Trophoblast cell (in vitro differentiated cells and primary cell): ENCODE measurements at regions not wholly inside any gene's neighbourhood (a gene's known extent, or its start where the extent isn't known, plus 50 kb on each side); places are given as distances from the start of the nearest gene placed in this dataset.

ENCODE experiments used
- DNase-seq, 2 donors: peaks; one replicate each; pipeline ENCODE4 v3.0.0-alpha.2; 2016
- H2AFZ ChIP-seq: 2 replicates; pipeline ENCODE4 v1.6.1; 2013; ENCODE audit warnings: low read length, moderate library complexity, mild to moderate bottlenecking; ENCODE audit not compliant: insufficient read depth, poor library complexity
- H2AK5ac ChIP-seq: 2 replicates; pipeline ENCODE4 v1.6.1; 2013; ENCODE audit warnings: mild to moderate bottlenecking, low read length
- H2BK120ac ChIP-seq: 2 replicates; pipeline ENCODE4 v1.6.1; 2013; ENCODE audit warnings: low read length, mild to moderate bottlenecking, moderate library complexity; ENCODE audit not compliant: insufficient read depth, poor library complexity
- H2BK12ac ChIP-seq: 2 replicates; pipeline ENCODE4 v1.6.1; 2013; ENCODE audit warnings: mild to moderate bottlenecking, low read length, moderate library complexity
- H2BK5ac ChIP-seq: 2 replicates; pipeline ENCODE4 v1.6.1; 2013; ENCODE audit warnings: low read length, low read depth, moderate library complexity, mild to moderate bottlenecking; ENCODE audit not compliant: poor library complexity
- H3K14ac ChIP-seq: 2 replicates; pipeline ENCODE4 v1.6.1; 2013; ENCODE audit warnings: mild to moderate bottlenecking, low read length
- H3K18ac ChIP-seq: 2 replicates; pipeline ENCODE4 v1.6.1; 2013; ENCODE audit warnings: mild to moderate bottlenecking, low read length
- H3K23ac ChIP-seq: 2 replicates; pipeline ENCODE4 v1.6.1; 2013; ENCODE audit warnings: low read length
- H3K27ac ChIP-seq: 2 replicates; pipeline ENCODE4 v1.5.1; 2013; ENCODE audit warnings: low read depth, mild to moderate bottlenecking, inconsistent platforms, low read length, moderate library complexity
- H3K27me3 ChIP-seq: 2 replicates; pipeline ENCODE4 v1.6.1; 2013; ENCODE audit warnings: inconsistent platforms, mild to moderate bottlenecking, low read length, moderate library complexity; ENCODE audit not compliant: insufficient read depth
- H3K36me3 ChIP-seq, 2 experiments: 1 replicate in 1 of 2; 2 replicates in 1 of 2; pipeline ENCODE4 v1.6.1; 2013; ENCODE audit warnings: low read length in 2 of 2, mild to moderate bottlenecking in 2 of 2, moderate library complexity in 1 of 2; ENCODE audit not compliant: insufficient read depth in 2 of 2, control insufficient read depth in 1 of 2
- H3K4ac ChIP-seq: 2 replicates; pipeline ENCODE4 v1.6.1; 2013; ENCODE audit warnings: low read depth, mild to moderate bottlenecking, low read length, moderate library complexity
- H3K4me1 ChIP-seq, 2 experiments: 1 replicate in 1 of 2; 2 replicates in 1 of 2; pipeline ENCODE4 v1.6.1; 2013; ENCODE audit warnings: low read length in 2 of 2, mild to moderate bottlenecking in 2 of 2, moderate library complexity in 1 of 2; ENCODE audit not compliant: insufficient read depth in 2 of 2, control insufficient read depth in 1 of 2
- H3K4me2 ChIP-seq: 2 replicates; pipeline ENCODE4 v1.6.1; 2013; ENCODE audit warnings: inconsistent platforms, mild to moderate bottlenecking, low read length, moderate library complexity
- H3K4me3 ChIP-seq: 2 replicates; pipeline ENCODE4 v1.5.1; 2013; ENCODE audit warnings: mild to moderate bottlenecking, low read depth, low read length, inconsistent platforms
- H3K79me1 ChIP-seq: one replicate; pipeline ENCODE4 v1.6.1; 2013; ENCODE audit warnings: low read length
- H3K79me2 ChIP-seq: 2 replicates; pipeline ENCODE4 v1.6.1; 2013; ENCODE audit warnings: low read length, mild to moderate bottlenecking; ENCODE audit not compliant: control insufficient read depth, insufficient read depth, poor library complexity
- H3K9ac ChIP-seq: 2 replicates; pipeline ENCODE4 v1.6.1; 2013; ENCODE audit warnings: mild to moderate bottlenecking, low read length
- H3K9me3 ChIP-seq: 2 replicates; pipeline ENCODE4 v1.6.1; 2013; ENCODE audit warnings: low read depth, mild to moderate bottlenecking, control low read depth, inconsistent platforms, low read length; ENCODE audit not compliant: insufficient read depth
- H4K12ac ChIP-seq: 2 replicates; pipeline ENCODE4 v1.6.1; 2013; ENCODE audit warnings: low read depth, mild to moderate bottlenecking, low read length, moderate library complexity
- H4K8ac ChIP-seq: 2 replicates; pipeline ENCODE4 v1.6.1; 2013; ENCODE audit warnings: low read depth, mild to moderate bottlenecking, low read length, moderate library complexity
- H4K91ac ChIP-seq: one replicate; pipeline ENCODE4 v1.6.1; 2013; ENCODE audit warnings: low read depth, mild to moderate bottlenecking, low read length, moderate library complexity
- WGBS: extraction: QIAGEN DNeasy Blood & Tissue Kit; methylation state at CpG from one replicate; pipeline ENCODE4 v1.1.7; 2013; ENCODE audit warnings: missing lambda C conversion rate; ENCODE audit not compliant: insufficient read length, insufficient coverage; ENCODE audit errors: extremely low coverage; 5-methylcytosine and 5-hydroxymethylcytosine counted together

GRCh38 chr14:56975521-56975920, 165.2 kb upstream of the OTX2 start:
- Histone ChIP-seq H3K14ac (no peak overlapping the region), H3K36me3 (no peaks in the 10 kb centered on the region), H3K79me2 (no peaks in the 10 kb centered on the region), H3K4me1 (no peaks in the 10 kb centered on the region), H3K23ac (no peak overlapping the region), H3K4me2 (no peak overlapping the region), H3K9ac (no peak overlapping the region), H3K4ac (no peak overlapping the region), H3K4me3 (no peak overlapping the region), H4K91ac (no peak overlapping the region), H3K9me3 (no peaks in the 10 kb centered on the region), H3K27ac (no peak overlapping the region), H2AFZ (no peak overlapping the region), H3K18ac (no peak overlapping the region), H3K79me1 (no peaks in the 10 kb centered on the region), H4K8ac (no peak overlapping the region), H4K12ac (no peak overlapping the region), H2BK12ac (no peak overlapping the region), H2BK5ac (no peak overlapping the region), H3K27me3 (no peaks in the 10 kb centered on the region), H2AK5ac (no peak overlapping the region), H2BK120ac (no peak overlapping the region)
- no peak for DNase-seq
- no CpG with 5 or more reads among the region's 4 CpGs for WGBS

- Histone ChIP-seq H3K23ac (no peak overlapping the region), H3K18ac (no peak overlapping the region), H3K79me1 (no peaks in the 10 kb centered on the region), H3K4me1 (no peaks in the 10 kb centered on the region), H4K12ac (no peak overlapping the region), H3K9ac (no peak overlapping the region), H2BK120ac (no peak overlapping the region), H3K36me3 (no peaks in the 10 kb centered on the region), H4K91ac (no peak overlapping the region), H3K4me3 (no peak overlapping the region), H2BK12ac (no peak overlapping the region), H2AFZ (no peak overlapping the region), H3K14ac (no peak overlapping the region), H3K9me3 (no peaks in the 10 kb centered on the region), H2AK5ac (no peak overlapping the region), H3K4me2 (no peak overlapping the region), H4K8ac (no peak overlapping the region), H3K27ac (no peak overlapping the region), H3K27me3 (no peaks in the 10 kb centered on the region), H3K79me2 (no peaks in the 10 kb centered on the region), H2BK5ac (no peak overlapping the region), H3K4ac (no peak overlapping the region)
- DNase-seq, result no peak
Measured at GRCh38 chr14:56972948-56973347, 162.7 kb upstream of the OTX2 start.

DNA sequence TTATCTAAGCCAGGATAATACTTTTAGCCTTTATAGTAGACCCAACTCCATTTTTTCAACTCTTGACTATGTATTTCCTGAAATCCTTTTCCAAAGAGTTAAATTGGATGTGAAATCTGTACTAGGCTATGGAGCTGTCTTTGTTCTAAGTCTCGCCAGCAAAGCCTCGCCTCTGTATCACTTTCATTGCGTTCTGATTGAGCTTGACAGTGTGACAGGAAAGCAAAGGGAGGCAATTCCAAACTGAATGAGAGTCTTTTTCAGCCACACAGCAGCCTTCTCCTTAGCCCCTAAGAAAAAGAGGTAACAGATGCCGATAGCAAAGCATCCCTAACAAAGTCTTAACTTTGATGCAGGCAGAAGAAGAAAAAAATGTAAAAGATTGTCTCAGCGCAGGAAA, 154.6 kb upstream of the OTX2 start:
- Histone ChIP-seq H4K8ac (no peak overlapping the region), H4K12ac (no peak overlapping the region), H3K79me2 (no peaks in the 10 kb centered on the region), H2BK5ac (no peak overlapping the region), H3K4me2 (no peak overlapping the region), H3K9ac (no peak overlapping the region), H3K79me1 (no peaks in the 10 kb centered on the region), H2AFZ (no peak overlapping the region), H3K4me3 (no peak overlapping the region), H3K27ac (no peak overlapping the region), H2BK12ac (no peak overlapping the region), H4K91ac (no peak overlapping the region), H3K4ac (no peak overlapping the region), H3K36me3 (no peaks in the 10 kb centered on the region), H3K4me1 (no peaks in the 10 kb centered on the region), H3K27me3 (no peaks in the 10 kb centered on the region), H3K9me3 (no peaks in the 10 kb centered on the region), H2BK120ac (no peak overlapping the region), H3K14ac (no peak overlapping the region), H2AK5ac (no peak overlapping the region), H3K18ac (no peak overlapping the region), H3K23ac (no peak overlapping the region)
- no peak for DNase-seq
- WGBS, result no CpG with 5 or more reads among the region's 5 CpGs

DNA sequence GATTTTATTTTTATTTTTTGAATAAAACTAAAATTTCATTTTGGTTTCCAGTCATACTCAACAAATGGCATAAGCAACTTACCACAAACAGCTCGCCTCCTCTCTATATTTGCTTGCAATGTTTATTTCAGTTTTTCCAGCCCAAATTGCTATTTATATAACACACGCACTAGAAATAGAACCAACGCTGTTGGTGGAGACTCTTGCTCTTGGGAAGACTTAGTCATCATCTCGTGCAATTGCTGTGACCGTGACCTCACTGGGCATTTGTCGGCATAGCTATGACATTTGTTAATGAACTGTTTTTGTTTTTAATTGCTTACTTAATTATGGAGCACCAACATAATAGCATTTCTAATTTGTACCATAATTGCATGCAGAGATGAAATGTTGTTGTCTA, 153.1 kb upstream of the OTX2 start:
- Histone ChIP-seq H3K23ac (no peak overlapping the region), H3K18ac (no peak overlapping the region), H2BK5ac (no peak overlapping the region), H2AK5ac (no peak overlapping the region), H3K4me3 (no peak overlapping the region), H3K9ac (no peak overlapping the region), H3K36me3 (no peaks in the 10 kb centered on the region), H2AFZ (no peak overlapping the region), H4K91ac (no peak overlapping the region), H3K4me2 (no peak overlapping the region), H4K12ac (no peak overlapping the region), H3K79me1 (no peaks in the 10 kb centered on the region), H3K9me3 (no peaks in the 10 kb centered on the region), H3K4me1 (no peaks in the 10 kb centered on the region), H3K14ac (no peak overlapping the region), H4K8ac (no peak overlapping the region), H3K27me3 (no peaks in the 10 kb centered on the region), H3K27ac (no peak overlapping the region), H3K79me2 (no peaks in the 10 kb centered on the region), H3K4ac (no peak overlapping the region), H2BK12ac (no peak overlapping the region), H2BK120ac (no peak overlapping the region)
- no peak for DNase-seq
- no CpG with 5 or more reads among the region's 6 CpGs for WGBS
